ENCODE measurements at regions not wholly inside any gene's neighbourhood (a gene's known extent, or its start where the extent isn't known, plus 50 kb on each side); places are given as distances from the start of the nearest gene placed in this dataset.

DNA sequence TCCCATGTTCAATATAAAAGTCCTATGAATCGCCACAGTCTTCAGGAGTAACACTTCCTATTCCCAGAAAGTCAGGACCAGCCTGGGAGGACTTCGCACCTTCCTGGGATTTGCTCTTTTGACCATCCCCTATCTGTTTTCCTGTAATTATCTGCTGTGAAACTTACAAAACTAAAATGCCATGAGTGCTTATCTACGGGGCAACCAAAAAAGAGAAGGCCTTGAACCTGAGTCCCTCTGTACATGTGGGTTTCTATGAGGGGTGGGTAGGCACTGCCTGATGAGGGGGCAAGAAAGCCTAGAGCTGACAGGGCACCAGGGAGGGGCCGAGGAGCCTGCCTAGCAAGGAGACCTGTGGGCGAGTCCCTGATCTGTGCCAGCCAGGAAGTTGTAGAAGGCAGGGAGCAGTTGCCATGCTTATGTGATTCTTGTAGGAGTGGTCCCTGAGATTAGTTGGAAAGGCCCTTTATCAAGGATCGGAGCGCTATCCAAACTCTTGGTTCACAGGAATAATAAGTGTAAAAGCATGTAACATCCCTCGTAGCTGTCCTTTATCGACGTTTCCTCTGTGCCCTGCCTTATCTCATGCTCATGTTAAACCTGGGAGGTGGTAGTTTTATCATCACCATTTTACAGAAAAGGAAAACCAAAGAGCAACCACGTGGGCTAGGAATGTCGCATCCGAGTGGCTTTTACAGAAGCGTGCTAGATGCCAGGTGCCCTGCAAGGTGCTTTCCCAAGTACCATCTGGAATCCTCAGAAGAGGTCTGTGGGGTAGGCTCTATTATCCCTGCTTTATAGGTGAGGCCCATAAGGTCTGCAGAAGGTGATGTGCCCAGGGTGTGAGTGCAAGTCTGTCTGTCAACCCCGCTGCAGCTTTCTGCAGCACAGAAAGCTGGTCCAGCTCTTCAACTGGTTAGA lies 111.8 kb downstream of the B3GNT2 start:
- Histone ChIP-seq H3K79me2 (ENCODE audit: insufficient read depth, low read length) (no peaks in the 10 kb centered on the region), H3K9me3 (ENCODE audit: low read depth, low read length) (no peaks in the 10 kb centered on the region), H3K27me3 (ENCODE audit: insufficient read depth, low read length) (no peaks in the 10 kb centered on the region), H3K4me1 (ENCODE audit: insufficient read depth, low read length) (no peaks in the 10 kb centered on the region), H3K4me3 (ENCODE audit: insufficient read depth, low read length) (no peak overlapping the region), H2AFZ (ENCODE audit: low read length) (no peak overlapping the region), H4K20me1 (ENCODE audit: insufficient read depth, low read length) (no peaks in the 10 kb centered on the region), H3K4me2 (ENCODE audit: insufficient read depth, low read length) (no peak overlapping the region), H3K36me3 (ENCODE audit: insufficient read depth, low read length) (no peaks in the 10 kb centered on the region), H3K27ac (ENCODE audit: low read depth, low read length) (no peak overlapping the region)
- DNase-seq (ENCODE audit: insufficient read length, low spot score, missing footprints): no peak
- TF ChIP-seq, protein P1, sequence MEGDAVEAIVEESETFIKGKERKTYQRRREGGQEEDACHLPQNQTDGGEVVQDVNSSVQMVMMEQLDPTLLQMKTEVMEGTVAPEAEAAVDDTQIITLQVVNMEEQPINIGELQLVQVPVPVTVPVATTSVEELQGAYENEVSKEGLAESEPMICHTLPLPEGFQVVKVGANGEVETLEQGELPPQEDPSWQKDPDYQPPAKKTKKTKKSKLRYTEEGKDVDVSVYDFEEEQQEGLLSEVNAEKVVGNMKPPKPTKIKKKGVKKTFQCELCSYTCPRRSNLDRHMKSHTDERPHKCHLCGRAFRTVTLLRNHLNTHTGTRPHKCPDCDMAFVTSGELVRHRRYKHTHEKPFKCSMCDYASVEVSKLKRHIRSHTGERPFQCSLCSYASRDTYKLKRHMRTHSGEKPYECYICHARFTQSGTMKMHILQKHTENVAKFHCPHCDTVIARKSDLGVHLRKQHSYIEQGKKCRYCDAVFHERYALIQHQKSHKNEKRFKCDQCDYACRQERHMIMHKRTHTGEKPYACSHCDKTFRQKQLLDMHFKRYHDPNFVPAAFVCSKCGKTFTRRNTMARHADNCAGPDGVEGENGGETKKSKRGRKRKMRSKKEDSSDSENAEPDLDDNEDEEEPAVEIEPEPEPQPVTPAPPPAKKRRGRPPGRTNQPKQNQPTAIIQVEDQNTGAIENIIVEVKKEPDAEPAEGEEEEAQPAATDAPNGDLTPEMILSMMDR (IDR thresholded peaks at IDR 0.05; ENCODE audit: extremely low read depth, low read depth, low read length): no peak

DNA sequence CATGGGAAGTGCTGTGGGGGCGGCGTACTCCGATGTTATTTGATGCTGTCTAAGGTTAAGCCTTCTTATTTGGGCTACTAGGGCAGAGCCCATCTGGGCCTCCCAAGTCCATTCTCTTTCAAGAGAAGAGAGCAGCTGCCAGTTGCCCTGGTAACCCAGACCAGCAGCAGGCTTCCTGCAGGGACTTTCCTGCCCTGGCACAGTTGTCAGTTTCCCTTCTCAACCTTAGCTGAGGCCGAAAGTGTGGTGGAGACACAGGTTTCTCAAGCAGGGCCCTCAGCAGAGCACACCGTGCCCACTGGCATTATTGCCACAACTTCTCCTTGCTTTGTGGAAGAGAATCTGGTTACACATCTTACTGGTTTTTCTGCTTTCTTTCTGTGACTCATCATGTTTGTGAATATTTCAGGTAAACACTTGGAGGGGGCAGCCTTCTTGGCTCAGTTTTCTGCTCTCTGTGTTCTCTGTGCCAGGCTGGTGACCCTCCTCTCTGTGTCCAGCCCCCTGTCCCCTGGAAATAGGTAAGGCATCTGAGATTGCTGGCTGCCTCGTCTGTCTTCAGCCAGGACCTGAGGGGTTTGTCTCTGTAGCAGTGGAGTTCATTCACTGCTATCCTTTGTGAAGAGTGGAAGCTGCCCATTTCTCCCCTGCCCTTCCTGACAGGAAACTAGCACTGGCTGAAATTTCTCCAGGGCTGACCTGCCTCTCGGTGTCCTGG lies 111.0 kb downstream of the B3GNT2 start:
- Histone ChIP-seq H3K79me2 (ENCODE audit: insufficient read depth, low read length) (no peaks in the 10 kb centered on the region), H3K4me2 (ENCODE audit: insufficient read depth, low read length) (no peak overlapping the region), H2AFZ (ENCODE audit: low read length) (no peak overlapping the region), H3K4me1 (ENCODE audit: insufficient read depth, low read length) (no peaks in the 10 kb centered on the region), H3K36me3 (ENCODE audit: insufficient read depth, low read length) (no peaks in the 10 kb centered on the region), H3K27ac (ENCODE audit: low read depth, low read length) (no peak overlapping the region), H4K20me1 (ENCODE audit: insufficient read depth, low read length) (no peaks in the 10 kb centered on the region), H3K27me3 (ENCODE audit: insufficient read depth, low read length) (no peaks in the 10 kb centered on the region), H3K9me3 (ENCODE audit: low read depth, low read length) (no peaks in the 10 kb centered on the region), H3K4me3 (ENCODE audit: insufficient read depth, low read length) (no peak overlapping the region)
- TF ChIP-seq, protein P1 (IDR thresholded peaks at IDR 0.05; ENCODE audit: extremely low read depth, low read depth, low read length): no peak
- no peak for DNase-seq (ENCODE audit: insufficient read length, low spot score, missing footprints)

DNA sequence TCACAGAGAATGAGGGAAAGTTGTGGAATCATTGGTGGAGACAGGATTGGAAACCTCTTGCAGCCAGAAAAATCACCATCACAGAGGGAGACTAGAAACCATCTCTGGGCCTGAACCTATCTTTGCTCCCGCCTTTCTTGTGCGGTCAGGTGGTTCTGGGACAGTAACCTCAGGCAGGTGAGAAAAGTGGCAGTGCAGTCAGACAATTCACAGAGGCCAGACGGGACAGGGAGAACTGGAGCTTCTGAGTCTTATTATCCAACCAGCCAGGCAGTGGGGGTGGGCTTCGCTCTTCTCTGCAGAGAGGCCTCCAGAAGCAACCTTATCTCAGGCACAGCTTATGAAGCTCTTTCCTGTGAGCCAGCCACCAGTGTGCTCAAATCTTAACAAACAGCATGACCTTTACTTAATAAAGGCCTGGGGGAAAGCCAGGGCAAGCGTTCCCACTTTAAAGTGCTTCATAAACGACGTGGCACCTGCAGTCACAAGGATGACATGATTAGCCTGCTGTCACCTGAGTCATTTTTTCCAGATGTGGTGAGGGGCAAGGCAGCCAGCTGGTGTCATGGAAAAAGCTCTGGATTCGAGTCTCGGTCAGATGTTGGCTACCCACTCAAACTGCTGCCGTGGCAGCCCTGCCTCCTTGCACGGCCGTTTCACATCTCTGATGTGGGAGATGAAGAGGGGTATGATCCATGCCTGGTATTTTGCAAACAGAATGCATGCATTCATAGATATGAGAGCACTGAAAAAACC lies 109.7 kb downstream of the B3GNT2 start:
- TF ChIP-seq, protein P1 (IDR thresholded peaks at IDR 0.05; ENCODE audit: extremely low read depth, low read depth, low read length): no peak
- H3K9me3 ChIP-seq (ENCODE audit: low read depth, low read length): no peaks in the 10 kb centered on the region
- no peak for DNase-seq (ENCODE audit: insufficient read length, low spot score, missing footprints)
- no peaks in the 10 kb centered on the region for H4K20me1 ChIP-seq (ENCODE audit: insufficient read depth, low read length)
- no peak overlapping the region for H3K27ac ChIP-seq (ENCODE audit: low read depth, low read length)
- H3K36me3 ChIP-seq (ENCODE audit: insufficient read depth, low read length): no peaks in the 10 kb centered on the region
- peaks cover 4% of the 10 kb centered on the region for H3K4me1 ChIP-seq (ENCODE audit: insufficient read depth, low read length)
- no peaks in the 10 kb centered on the region for H3K27me3 ChIP-seq (ENCODE audit: insufficient read depth, low read length)
- H3K4me3 ChIP-seq (ENCODE audit: insufficient read depth, low read length): no peak overlapping the region
- no peak overlapping the region for H3K4me2 ChIP-seq (ENCODE audit: insufficient read depth, low read length)
- H2AFZ ChIP-seq (ENCODE audit: low read length): no peak overlapping the region
- no peaks in the 10 kb centered on the region for H3K79me2 ChIP-seq (ENCODE audit: insufficient read depth, low read length)

All from osteoblast (primary cell).